Naive B cell (primary cell): ENCODE measurements at regions not wholly inside any gene's neighbourhood (a gene's known extent, or its start where the extent isn't known, plus 50 kb on each side); places are given as distances from the start of the nearest gene placed in this dataset.
"Not testable (repeated sequence)": the region's sequence is repeated elsewhere in the genome, so short reads cannot be mapped to it uniquely, and the experiment has no call there.

ENCODE experiments used
- ATAC-seq, 2 donors: fragments of 150-1000 bp; cut with Tn5 transposase; 2 replicates each; pipeline ENCODE4 v1.10.0; 2021; ENCODE audit warnings: low read depth in 2 of 2, mild to moderate bottlenecking in 2 of 2, moderate library complexity in 2 of 2
- DNase-seq: peaks from one replicate; pipeline ENCODE4 v3.0.0; 2022
- H3K27ac Mint-ChIP-seq, 6 donors: one replicate each; pipeline ENCODE4 v1.8.0; 2020 to 2022; ENCODE audit warnings: mild to moderate bottlenecking in 6 of 6, mixed read lengths in 6 of 6, moderate library complexity in 5 of 6, inconsistent platforms in 2 of 6
- H3K27me3 Mint-ChIP-seq, 3 donors: one replicate each; pipeline ENCODE4 v1.8.0; 2021 to 2022; ENCODE audit warnings: mixed read lengths in 3 of 3, mild to moderate bottlenecking in 1 of 3
- H3K36me3 Mint-ChIP-seq, 2 donors: one replicate each; pipeline ENCODE4 v1.8.0; 2020 to 2022; ENCODE audit warnings: mixed read lengths in 2 of 2, inconsistent platforms in 1 of 2, mild to moderate bottlenecking in 1 of 2
- H3K4me1 Mint-ChIP-seq, 3 donors: one replicate each; pipeline ENCODE4 v1.8.0; 2020 to 2022; ENCODE audit warnings: mixed read lengths in 3 of 3, inconsistent platforms in 1 of 3, mild to moderate bottlenecking in 1 of 3, moderate library complexity in 1 of 3
- H3K4me3 Mint-ChIP-seq, 8 donors: one replicate each; pipeline ENCODE4 v1.8.0; 2020 to 2022; ENCODE audit warnings: mild to moderate bottlenecking in 8 of 8, mixed read lengths in 8 of 8, moderate library complexity in 8 of 8, inconsistent platforms in 2 of 8
- H3K9me3 Mint-ChIP-seq, 7 donors: one replicate each; pipeline ENCODE4 v1.8.0; 2020 to 2022; ENCODE audit warnings: mixed read lengths in 7 of 7, mild to moderate bottlenecking in 5 of 7, inconsistent platforms in 2 of 7, moderate library complexity in 1 of 7

DNA sequence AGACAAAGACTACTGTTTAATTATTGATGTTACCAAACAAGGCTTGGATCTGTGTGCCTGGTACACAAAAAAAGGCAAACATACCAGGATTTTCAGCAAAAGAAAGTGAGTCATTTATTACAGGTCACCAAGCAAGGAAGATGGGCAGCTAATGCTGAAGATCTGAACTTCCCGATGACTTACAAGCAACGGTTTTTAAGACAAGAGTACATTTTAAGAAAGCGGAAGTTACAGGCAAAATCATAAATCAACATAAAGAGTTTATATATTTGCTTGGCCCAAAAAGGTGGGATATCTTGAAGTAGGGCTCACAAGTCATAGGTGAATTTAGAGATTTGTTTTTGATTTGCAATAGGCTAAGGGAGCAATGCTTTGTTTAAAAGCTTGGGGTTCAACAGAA, 125.4 kb upstream of the SPATA16 start:
- H3K27ac Mint-ChIP-seq, result no peak overlapping the region
- no peaks in the 10 kb centered on the region for H3K4me1 Mint-ChIP-seq
- no peaks in the 10 kb centered on the region for H3K27me3 Mint-ChIP-seq
- H3K9me3 Mint-ChIP-seq, result peaks cover 0 to 3% (median 0%) of the 10 kb centered on the region in 7 donors
- no peak for DNase-seq
- no peak for ATAC-seq
- H3K36me3 Mint-ChIP-seq, result no peaks in the 10 kb centered on the region
- H3K4me3 Mint-ChIP-seq, result no peak overlapping the region

DNA sequence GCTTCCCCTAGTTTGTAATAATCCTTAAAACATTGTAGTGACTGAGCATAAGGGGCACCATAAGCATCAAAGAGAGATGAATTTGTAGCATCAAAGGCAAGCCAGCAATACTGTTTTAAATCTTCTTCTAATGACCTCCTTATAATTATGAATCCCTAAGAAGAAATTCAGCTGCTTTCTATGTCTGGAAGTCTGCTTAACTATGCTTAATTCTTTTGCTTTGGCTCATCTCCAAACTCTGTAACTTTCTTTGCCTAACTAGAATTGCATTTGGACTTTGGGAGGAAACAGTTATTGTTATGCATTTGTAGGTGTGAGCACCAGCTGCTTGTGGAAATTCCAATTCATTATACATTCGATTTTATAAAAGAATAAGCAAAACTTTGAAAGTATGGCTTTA, 117.7 kb upstream of the SPATA16 start:
- Mint-ChIP-seq H3K4me3 (no peak overlapping the region), H3K9me3 (peaks cover 0 to 9% (median 2%) of the 10 kb centered on the region in 7 donors), H3K27me3 (no peaks in the 10 kb centered on the region), H3K4me1 (no peaks in the 10 kb centered on the region), H3K27ac (no peak overlapping the region), H3K36me3 (no peaks in the 10 kb centered on the region)
- DNase-seq (no peak), ATAC-seq (no peak)

DNA sequence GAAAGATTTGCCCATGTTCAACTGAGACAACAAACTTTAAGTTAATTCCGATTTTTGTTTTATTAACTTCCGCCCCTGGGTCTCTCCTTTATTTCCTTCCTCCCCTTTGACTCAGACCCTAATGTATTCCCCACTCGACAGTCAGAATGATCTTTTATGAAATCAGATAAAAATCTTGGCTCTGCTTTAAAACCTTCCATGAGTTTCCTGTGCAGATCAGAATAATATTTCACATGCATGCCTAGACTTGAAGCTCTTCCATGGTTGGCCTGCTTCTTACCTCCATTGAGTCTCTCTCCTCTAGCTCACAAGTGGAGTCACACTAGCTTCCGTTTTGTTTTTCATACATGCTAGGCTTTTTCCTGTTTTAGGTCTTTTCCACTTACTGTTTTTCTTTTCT, 116.8 kb upstream of the SPATA16 start:
- Mint-ChIP-seq H3K9me3 (peaks cover 0 to 9% (median 2%) of the 10 kb centered on the region in 7 donors), H3K4me1 (no peaks in the 10 kb centered on the region), H3K4me3 (no peak overlapping the region), H3K27me3 (no peaks in the 10 kb centered on the region), H3K27ac (no peak overlapping the region), H3K36me3 (no peaks in the 10 kb centered on the region)
- ATAC-seq, result no peak
- no peak for DNase-seq

DNA sequence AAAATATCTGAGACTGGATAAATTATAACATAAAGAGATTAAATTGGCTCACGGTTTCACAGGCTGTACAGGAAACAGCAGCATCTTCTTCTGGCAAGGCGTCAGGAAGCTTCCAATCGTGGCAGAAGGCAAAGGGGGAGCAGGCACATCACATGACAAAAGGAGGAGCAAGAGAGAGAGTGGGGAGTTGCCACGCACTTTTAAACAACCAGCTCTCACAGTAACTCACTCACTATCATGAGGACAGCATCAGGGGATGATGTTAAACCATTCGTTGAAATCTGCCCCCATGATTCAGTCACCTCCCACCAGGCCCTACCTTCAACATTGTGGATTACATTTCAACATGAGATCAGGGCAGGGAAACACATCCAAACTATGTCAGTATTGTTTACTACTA, 114.5 kb upstream of the SPATA16 start:
- no peak for ATAC-seq
- Mint-ChIP-seq H3K4me3 (no peak overlapping the region), H3K27me3 (no peaks in the 10 kb centered on the region)

DNA sequence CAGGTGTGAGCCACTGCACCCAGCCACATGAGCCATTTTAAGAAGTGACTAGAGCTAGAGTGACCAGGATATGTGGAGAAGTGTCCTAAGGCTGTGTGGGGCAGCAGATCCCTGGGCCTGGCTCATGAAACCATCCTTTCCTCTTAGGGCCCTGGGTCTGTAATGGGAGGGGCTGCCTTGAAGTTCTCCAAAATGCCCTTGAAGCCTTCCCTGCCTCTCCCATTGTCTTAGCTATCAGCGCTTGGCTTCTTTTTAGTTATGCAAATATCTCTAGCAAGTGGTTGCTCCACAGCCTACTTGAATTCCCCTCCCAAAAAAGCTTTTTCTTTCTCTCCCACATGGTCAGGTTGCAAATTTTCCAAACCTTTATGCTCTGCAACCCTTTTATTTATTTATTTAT, 112.4 kb upstream of the SPATA16 start:
- Mint-ChIP-seq H3K4me1 (no peaks in the 10 kb centered on the region), H3K36me3 (no peaks in the 10 kb centered on the region), H3K4me3 (peak overlapping the region in 1 of 8 donors; percentile 67), H3K27ac (no peak overlapping the region), H3K27me3 (no peaks in the 10 kb centered on the region), H3K9me3 (peaks cover 0 to 12% (median 3%) of the 10 kb centered on the region in 7 donors)
- DNase-seq (no peak), ATAC-seq (no peak)

More for the DNA sequence above, 114.5 kb upstream of the SPATA16 start:
- Mint-ChIP-seq H3K36me3 (no peaks in the 10 kb centered on the region), H3K4me1 (no peaks in the 10 kb centered on the region), H3K27ac (no peak overlapping the region), H3K9me3 (peaks cover 0 to 11% (median 3%) of the 10 kb centered on the region in 7 donors)
- DNase-seq, result no peak

DNA sequence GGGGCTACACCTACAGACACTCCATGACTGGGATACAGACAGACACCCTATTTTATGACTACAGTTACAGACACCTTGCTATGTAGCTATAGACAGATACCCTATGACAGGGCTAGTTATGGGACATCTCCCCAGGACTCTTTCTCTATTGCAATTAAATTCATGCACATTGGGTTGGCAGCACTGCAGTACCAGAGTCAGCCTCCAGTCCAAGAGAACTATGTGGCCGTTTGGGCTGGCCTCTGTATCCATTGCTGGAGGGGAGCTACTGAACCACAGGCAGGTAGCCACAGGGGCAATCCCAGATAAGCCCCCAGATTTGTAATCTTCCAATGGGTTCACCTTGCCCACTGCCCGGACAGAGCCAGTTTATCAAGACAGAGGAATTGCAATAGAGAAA, 108.4 kb upstream of the SPATA16 start:
- ATAC-seq (no peak), DNase-seq (no peak)
- no peaks in the 10 kb centered on the region for H3K27me3 Mint-ChIP-seq
- H3K4me1 Mint-ChIP-seq, result no peaks in the 10 kb centered on the region
- H3K9me3 Mint-ChIP-seq, result peaks cover 0 to 8% (median 3%) of the 10 kb centered on the region in 7 donors
- no peak overlapping the region for H3K4me3 Mint-ChIP-seq
- no peak overlapping the region for H3K27ac Mint-ChIP-seq
- H3K36me3 Mint-ChIP-seq, result no peaks in the 10 kb centered on the region

DNA sequence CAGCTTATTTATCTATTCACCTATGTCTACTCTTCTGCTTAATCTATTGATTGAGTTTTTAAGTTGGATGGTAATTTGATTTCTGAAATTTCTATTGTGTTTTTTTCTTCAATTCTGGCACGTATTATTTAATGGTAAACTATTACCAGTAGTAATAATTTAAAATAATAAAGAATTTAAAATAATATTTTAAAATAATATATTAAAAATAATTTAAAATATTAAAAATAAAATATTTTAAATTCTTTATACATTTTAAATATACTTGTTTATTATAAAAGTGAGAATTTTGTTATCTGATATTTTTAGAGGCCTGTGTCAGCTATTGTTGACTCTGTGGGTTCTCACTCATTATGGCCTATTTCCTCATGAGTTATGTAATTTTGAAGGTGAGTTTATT, 100.7 kb upstream of the SPATA16 start:
- no peak overlapping the region for H3K4me3 Mint-ChIP-seq
- no peaks in the 10 kb centered on the region for H3K4me1 Mint-ChIP-seq
- no peak for DNase-seq
- peaks cover 0 to 6% (median 0%) of the 10 kb centered on the region in 7 donors for H3K9me3 Mint-ChIP-seq
- no peak for ATAC-seq
- no peaks in the 10 kb centered on the region for H3K36me3 Mint-ChIP-seq
- H3K27me3 Mint-ChIP-seq, result no peaks in the 10 kb centered on the region
- no peak overlapping the region for H3K27ac Mint-ChIP-seq

DNA sequence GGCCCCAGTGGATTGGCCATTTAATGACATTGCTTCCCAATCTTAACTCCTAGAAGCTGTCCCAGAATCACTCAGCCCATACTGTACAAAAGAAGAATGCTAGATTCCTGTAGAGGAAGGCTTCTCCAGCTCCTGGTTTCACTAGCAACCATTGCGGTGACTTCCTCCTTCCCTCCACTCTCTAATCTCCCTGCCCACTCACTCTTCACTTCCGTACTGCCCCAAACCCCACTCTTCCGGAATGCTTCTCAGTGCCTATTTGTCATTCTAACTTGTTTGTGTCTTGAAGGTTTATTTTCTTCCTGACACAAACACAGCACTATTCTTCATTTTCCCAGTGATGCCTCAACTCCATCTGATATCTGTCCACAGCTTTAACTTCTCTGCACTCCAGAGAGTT, 97.1 kb upstream of the SPATA16 start:
- no peak for ATAC-seq
- Mint-ChIP-seq H3K4me3 (no peak overlapping the region), H3K36me3 (no peaks in the 10 kb centered on the region), H3K27ac (no peak overlapping the region), H3K27me3 (no peaks in the 10 kb centered on the region), H3K9me3 (peaks cover 0 to 6% (median 0%) of the 10 kb centered on the region in 7 donors), H3K4me1 (no peaks in the 10 kb centered on the region)
- no peak for DNase-seq

DNA sequence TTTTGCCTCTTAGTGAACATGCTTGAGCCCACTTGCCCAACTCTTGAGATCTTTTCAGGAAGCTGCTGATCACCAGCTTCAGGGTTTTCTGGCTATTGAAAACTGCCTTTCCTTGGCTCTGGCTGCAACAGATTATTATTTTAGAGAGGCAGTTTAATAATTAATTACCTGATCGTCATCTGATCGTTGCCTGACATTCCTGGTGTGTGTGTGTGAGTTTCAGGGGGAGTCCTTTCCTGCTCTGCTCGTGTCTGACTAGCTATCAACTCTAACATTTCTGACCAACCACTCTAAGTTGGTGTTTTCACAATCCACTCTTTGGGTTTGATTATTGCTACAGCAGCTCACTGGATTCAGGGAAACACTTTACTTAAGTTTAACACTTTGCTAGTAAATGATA, 84.3 kb upstream of the SPATA16 start:
- DNase-seq (no peak), ATAC-seq (no peak)
- Mint-ChIP-seq H3K36me3 (no peaks in the 10 kb centered on the region), H3K9me3 (peaks cover 0 to 8% (median 7%) of the 10 kb centered on the region in 7 donors), H3K27ac (no peak overlapping the region), H3K27me3 (no peaks in the 10 kb centered on the region), H3K4me1 (no peaks in the 10 kb centered on the region), H3K4me3 (no peak overlapping the region)

DNA sequence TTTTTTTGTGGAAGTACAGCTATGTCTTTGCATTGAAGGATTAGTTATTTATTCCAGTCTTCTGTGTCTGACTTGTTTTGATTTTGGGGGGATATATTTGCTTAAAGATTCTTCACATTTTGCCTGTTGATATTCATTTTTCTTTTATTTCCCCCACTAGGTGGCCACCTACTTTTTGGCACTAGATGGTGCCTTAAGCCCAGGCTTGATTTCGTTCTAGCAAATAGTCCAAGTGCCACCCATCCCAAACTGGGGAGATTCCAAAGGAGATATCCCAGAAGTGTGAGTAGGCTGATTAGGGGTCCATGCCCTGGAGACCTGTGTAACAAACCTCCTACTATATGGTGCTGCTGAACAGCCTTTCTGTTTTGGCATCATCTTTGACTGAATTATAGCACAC, 80.0 kb upstream of the SPATA16 start:
- Mint-ChIP-seq H3K27me3 (no peaks in the 10 kb centered on the region), H3K9me3 (peaks cover 3 to 23% (median 7%) of the 10 kb centered on the region in 7 donors), H3K4me3 (no peak overlapping the region), H3K27ac (no peak overlapping the region), H3K4me1 (no peaks in the 10 kb centered on the region), H3K36me3 (no peaks in the 10 kb centered on the region)
- ATAC-seq, result no peak
- no peak for DNase-seq

DNA sequence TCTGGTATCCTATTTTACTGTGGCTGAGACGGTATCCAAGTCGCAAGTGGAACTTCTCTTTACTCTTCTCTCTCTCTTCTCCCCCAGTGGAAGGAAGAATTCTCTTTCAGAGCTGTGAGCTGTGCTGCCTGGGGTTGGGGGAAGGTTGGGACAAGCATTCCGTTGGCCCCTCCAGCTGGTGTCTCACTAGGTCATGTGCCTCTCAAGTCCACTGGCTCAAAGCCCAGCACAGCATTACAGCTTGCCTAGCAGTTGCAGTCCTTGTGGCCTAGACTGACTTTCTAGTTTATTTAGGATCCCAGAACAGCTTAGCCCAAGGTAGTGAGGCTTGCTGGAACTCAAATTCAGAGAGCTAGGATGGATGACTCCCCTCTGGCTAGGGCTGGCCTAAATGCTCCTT, 76.1 kb upstream of the SPATA16 start:
- H3K4me3 Mint-ChIP-seq, result no peak overlapping the region

DNA sequence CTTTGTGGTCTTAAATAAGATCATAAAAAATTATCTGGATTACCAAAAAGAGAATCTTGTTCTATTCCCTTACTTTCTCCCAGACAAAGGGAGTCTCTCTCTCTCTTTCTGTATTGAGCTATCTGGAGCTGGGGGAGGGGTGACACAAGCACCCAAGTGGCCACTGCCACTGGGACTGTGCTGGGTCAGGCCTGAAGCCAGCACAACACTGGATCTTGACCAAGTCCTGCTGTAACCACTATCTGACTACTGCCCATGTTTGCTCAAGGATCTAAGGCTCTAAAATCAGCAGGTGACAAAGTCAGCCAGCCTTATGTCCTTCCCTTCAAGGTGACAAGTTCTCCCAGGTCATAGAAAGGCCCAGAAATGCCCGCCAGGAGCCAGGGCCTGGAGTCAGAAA, 75.0 kb upstream of the SPATA16 start:
- DNase-seq (no peak), ATAC-seq (no peak)
- Mint-ChIP-seq H3K4me1 (no peaks in the 10 kb centered on the region), H3K36me3 (no peaks in the 10 kb centered on the region), H3K27me3 (no peaks in the 10 kb centered on the region), H3K9me3 (peaks cover 3 to 23% (median 9%) of the 10 kb centered on the region in 7 donors), H3K27ac (no peak overlapping the region), H3K4me3 (no peak overlapping the region)

More for the DNA sequence above, 76.1 kb upstream of the SPATA16 start:
- H3K27ac Mint-ChIP-seq, result no peak overlapping the region
- peaks cover 3 to 23% (median 10%) of the 10 kb centered on the region in 7 donors for H3K9me3 Mint-ChIP-seq
- no peaks in the 10 kb centered on the region for H3K4me1 Mint-ChIP-seq
- ATAC-seq (no peak), DNase-seq (no peak)
- no peaks in the 10 kb centered on the region for H3K27me3 Mint-ChIP-seq
- H3K36me3 Mint-ChIP-seq, result no peaks in the 10 kb centered on the region

DNA sequence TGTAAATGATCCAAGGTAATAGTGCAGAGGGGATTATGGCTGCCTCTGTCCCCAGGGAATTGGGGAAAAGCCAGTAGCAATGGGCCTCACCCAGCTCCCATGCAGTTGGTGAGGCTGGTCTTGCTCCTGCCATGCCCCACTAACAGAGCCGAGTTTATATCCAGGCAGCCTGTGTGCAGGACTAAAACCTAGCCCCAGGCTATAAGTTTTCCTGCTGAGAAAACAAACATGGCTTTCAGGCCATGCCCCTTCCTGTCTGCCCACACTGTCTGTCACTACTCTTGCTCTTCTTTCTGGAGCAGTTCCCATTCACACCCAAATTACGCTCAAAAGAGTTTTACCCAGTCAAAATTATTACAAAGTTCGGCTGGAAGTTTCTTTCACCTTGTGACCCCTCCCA, 73.5 kb upstream of the SPATA16 start:
- Mint-ChIP-seq H3K27me3 (no peaks in the 10 kb centered on the region), H3K9me3 (peaks cover 0 to 13% (median 3%) of the 10 kb centered on the region in 7 donors), H3K4me3 (no peak overlapping the region), H3K36me3 (no peaks in the 10 kb centered on the region), H3K27ac (no peak overlapping the region), H3K4me1 (no peaks in the 10 kb centered on the region)
- ATAC-seq (no peak), DNase-seq (no peak)

DNA sequence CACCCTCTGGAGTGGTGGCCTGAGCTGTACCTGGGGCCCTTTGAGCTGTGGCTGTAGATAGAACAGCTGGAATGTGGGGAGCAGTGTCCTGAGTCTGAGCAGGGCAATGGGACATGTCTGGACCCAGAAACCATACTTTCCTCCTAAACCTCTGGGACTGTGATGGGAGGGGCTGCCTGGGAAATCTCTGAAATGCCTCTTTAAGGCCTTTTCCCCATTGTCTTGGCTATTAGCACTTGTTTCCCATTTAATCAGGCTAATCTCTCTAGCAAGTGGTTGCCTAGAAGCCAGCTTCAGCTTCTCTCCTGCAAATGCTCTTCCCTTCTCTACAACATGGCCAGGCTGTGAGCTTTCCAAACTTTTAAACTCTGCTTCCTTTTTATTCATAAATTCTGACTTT, 58.5 kb upstream of the SPATA16 start:
- no peak for DNase-seq
- H3K4me1 Mint-ChIP-seq, result no peaks in the 10 kb centered on the region
- no peak overlapping the region for H3K4me3 Mint-ChIP-seq
- no peaks in the 10 kb centered on the region for H3K27me3 Mint-ChIP-seq
- no peak overlapping the region for H3K27ac Mint-ChIP-seq
- ATAC-seq, result no peak
- peaks cover 3 to 15% (median 8%) of the 10 kb centered on the region in 7 donors for H3K9me3 Mint-ChIP-seq
- no peaks in the 10 kb centered on the region for H3K36me3 Mint-ChIP-seq

DNA sequence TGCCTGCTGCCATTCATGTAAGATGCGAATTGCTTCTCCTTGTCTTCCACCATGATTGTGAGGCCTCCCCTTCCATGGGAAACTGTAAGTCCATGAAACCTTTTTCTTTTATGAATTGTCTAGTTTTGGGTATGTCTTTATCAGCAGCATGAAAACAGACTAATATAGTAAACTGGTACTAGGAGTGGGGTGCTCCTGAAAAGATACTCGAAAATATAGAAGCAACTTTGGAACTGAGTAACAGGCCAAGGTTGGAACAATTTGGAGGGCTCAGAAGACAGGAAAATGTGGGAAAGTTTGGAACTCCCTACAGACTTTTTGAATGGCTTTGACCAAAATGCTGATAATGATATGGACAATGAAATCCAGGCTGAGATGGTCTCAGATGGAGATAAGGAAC, 53.8 kb upstream of the SPATA16 start:
- not testable (repeated sequence) for H3K27ac Mint-ChIP-seq, DNase-seq, H3K27me3 Mint-ChIP-seq, ATAC-seq, H3K4me3 Mint-ChIP-seq, H3K36me3 Mint-ChIP-seq, H3K4me1 Mint-ChIP-seq
- H3K9me3 Mint-ChIP-seq, result peaks cover 0 to 21% (median 4%) of the 10 kb centered on the region in 7 donors
